Stimulated activated CD8-positive, alpha-beta memory T cell treated with anti-CD3 and anti-CD28 coated beads, Interleukin-15, amount 100 ng/mL, for 1 hour (primary cell): ENCODE measurements at regions not wholly inside any gene's neighbourhood (a gene's known extent, or its start where the extent isn't known, plus 50 kb on each side); places are given as distances from the start of the nearest gene placed in this dataset.
"Not testable (repeated sequence)": the region's sequence is repeated elsewhere in the genome, so short reads cannot be mapped to it uniquely, and the experiment has no call there.

ENCODE experiments used
- DNase-seq: peaks from one replicate; pipeline ENCODE4 v3.0.0-alpha.2; 2020; ENCODE audit warnings: low read depth

- no peak for DNase-seq
These were observed 150.1 kb downstream of the TPRA1 start for GRCh38 chr3:127440384-127440783.

- DNase-seq, result no peak
These were observed 150.9 kb downstream of the TPRA1 start for GRCh38 chr3:127439621-127440020.

GRCh38 chr3:127438951-127439350, 151.1 kb upstream of the PRR20G start:
- DNase-seq, result no peak

- no peak for DNase-seq
These were observed 150.5 kb upstream of the PRR20G start for GRCh38 chr3:127438371-127438770.

GRCh38 chr3:127435299-127435698, 147.5 kb upstream of the PRR20G start:
- not testable (repeated sequence) for DNase-seq

- no peak for DNase-seq
These were observed 143.2 kb upstream of the PRR20G start for GRCh38 chr3:127431066-127431465.

- no peak for DNase-seq
These were observed 140.6 kb upstream of the PRR20G start for GRCh38 chr3:127428344-127428997.

- DNase-seq, result no peak
These were observed 139.8 kb upstream of the PRR20G start for GRCh38 chr3:127427666-127428065.

- DNase-seq, result no peak
These were observed 139.3 kb upstream of the PRR20G start for GRCh38 chr3:127427156-127427555.

- no peak for DNase-seq
These were observed 138.8 kb upstream of the PRR20G start for GRCh38 chr3:127426444-127427153.

- DNase-seq, result no peak
These were observed 137.9 kb upstream of the PRR20G start for GRCh38 chr3:127425505-127426443.

GRCh38 chr3:127424766-127425504, 137.1 kb upstream of the PRR20G start:
- no peak for DNase-seq

GRCh38 chr3:127423856-127424765, 136.3 kb upstream of the PRR20G start:
- no peak for DNase-seq

- no peak for DNase-seq
These were observed 135.0 kb upstream of the PRR20G start for GRCh38 chr3:127422663-127423375.

- DNase-seq, result no peak
These were observed 134.3 kb upstream of the PRR20G start for GRCh38 chr3:127421943-127422662.

- no peak for DNase-seq
These were observed 133.0 kb upstream of the PRR20G start for GRCh38 chr3:127420829-127421228.

- DNase-seq, result no peak
These were observed 132.1 kb upstream of the PRR20G start for GRCh38 chr3:127419641-127420553.

- DNase-seq, result no peak
These were observed 131.3 kb upstream of the PRR20G start for GRCh38 chr3:127419182-127419581.
